ENCODE measurements at regions not wholly inside any gene's neighbourhood (a gene's known extent, or its start where the extent isn't known, plus 50 kb on each side); places are given as distances from the start of the nearest gene placed in this dataset.

- ATAC-seq (no peak), DNase-seq (no peak)
- intact Hi-C loops (cut with DNase I, micrococcal nuclease): no loop called here
These were observed 166.7 kb upstream of the SGO1 start for GRCh38 chr3:20352546-20353179.

- DNase-seq (no peak), ATAC-seq (no peak)
- intact Hi-C loops (cut with DNase I, micrococcal nuclease): no loop called here
These were observed 164.4 kb upstream of the SGO1 start for GRCh38 chr3:20350449-20350848.

- no peak for DNase-seq
- intact Hi-C loops (cut with DNase I, micrococcal nuclease): no loop called here
These were observed 160.9 kb upstream of the SGO1 start for GRCh38 chr3:20346916-20347315.

GRCh38 chr3:20346369-20346768 is 160.4 kb upstream of the SGO1 start:
- DNase-seq (no peak), ATAC-seq (no peak)
- intact Hi-C loops (cut with DNase I, micrococcal nuclease): no loop called here

More at GRCh38 chr3:20346916-20347315, 160.9 kb upstream of the SGO1 start:
- no peak for ATAC-seq

GRCh38 chr3:20344400-20344959 is 158.5 kb upstream of the SGO1 start:
- intact Hi-C loops (cut with DNase I, micrococcal nuclease): loop anchor here in 1 of 2 donors (5.0 kb wide), 1 partner anchor 1773 kb away; no protein-coding TSS in a partner anchor
- DNase-seq (no peak), ATAC-seq (no peak)

- intact Hi-C loops (cut with DNase I, micrococcal nuclease): loop anchor here in 1 of 2 donors (5.0 kb wide), 1 partner anchor 1774 kb away; no protein-coding TSS in a partner anchor
- ATAC-seq: no peak
- DNase-seq: no peak
These were observed 157.8 kb upstream of the SGO1 start for GRCh38 chr3:20343790-20344189.

GRCh38 chr3:20340324-20340928 is 154.4 kb upstream of the SGO1 start:
- peak; percentile 60 for ATAC-seq
- intact Hi-C loops (cut with DNase I, micrococcal nuclease): loop anchor here in 1 of 2 donors (5.0 kb wide), 1 partner anchor 1777 kb away; no protein-coding TSS in a partner anchor
- peak; percentile 23 to 50 for DNase-seq

GRCh38 chr3:20336572-20336971 is 150.6 kb upstream of the SGO1 start:
- no peak for ATAC-seq
- no peak for DNase-seq
- intact Hi-C loops (cut with DNase I, micrococcal nuclease): no loop called here

- no peak for DNase-seq
- intact Hi-C loops (cut with DNase I, micrococcal nuclease): no loop called here
- ATAC-seq: no peak
These were observed 148.8 kb upstream of the SGO1 start for GRCh38 chr3:20334842-20335241.

GRCh38 chr3:20327889-20328288 is 141.9 kb upstream of the SGO1 start:
- intact Hi-C loops (cut with DNase I, micrococcal nuclease): no loop called here

GRCh38 chr3:20326541-20326940 is 140.5 kb upstream of the SGO1 start:
- ATAC-seq (no peak), DNase-seq (no peak)
- intact Hi-C loops (cut with DNase I, micrococcal nuclease): no loop called here

More at GRCh38 chr3:20327889-20328288, 141.9 kb upstream of the SGO1 start:
- no peak for DNase-seq
- no peak for ATAC-seq

- intact Hi-C loops (cut with DNase I, micrococcal nuclease): no loop called here
- DNase-seq (no peak), ATAC-seq (no peak)
These were observed 139.6 kb upstream of the SGO1 start for GRCh38 chr3:20325563-20325962.

- DNase-seq (no peak), ATAC-seq (no peak)
- intact Hi-C loops (cut with DNase I, micrococcal nuclease): no loop called here
These were observed 138.9 kb upstream of the SGO1 start for GRCh38 chr3:20324664-20325478.

- no peak for ATAC-seq
- intact Hi-C loops (cut with DNase I, micrococcal nuclease): no loop called here
- DNase-seq: no peak
These were observed 137.4 kb upstream of the SGO1 start for GRCh38 chr3:20323307-20323927.

- ATAC-seq (no peak), DNase-seq (no peak)
- intact Hi-C loops (cut with DNase I, micrococcal nuclease): no loop called here
These were observed 136.1 kb upstream of the SGO1 start for GRCh38 chr3:20322085-20322484.

- intact Hi-C loops (cut with DNase I, micrococcal nuclease): no loop called here
- ATAC-seq (no peak), DNase-seq (no peak)
These were observed 135.5 kb upstream of the SGO1 start for GRCh38 chr3:20321391-20322047.

- intact Hi-C loops (cut with DNase I, micrococcal nuclease): no loop called here
- no peak for ATAC-seq
- no peak for DNase-seq
These were observed 134.5 kb upstream of the SGO1 start for GRCh38 chr3:20320489-20320888.

- DNase-seq (no peak), ATAC-seq (no peak)
- intact Hi-C loops (cut with DNase I, micrococcal nuclease): no loop called here
These were observed 133.5 kb upstream of the SGO1 start for GRCh38 chr3:20319551-20319950.

GRCh38 chr3:20317616-20318015 is 131.6 kb upstream of the SGO1 start:
- intact Hi-C loops (cut with DNase I, micrococcal nuclease): no loop called here
- no peak for ATAC-seq
- DNase-seq: no peak
